GM12892 (cell line): ENCODE measurements at regions not wholly inside any gene's neighbourhood (a gene's known extent, or its start where the extent isn't known, plus 50 kb on each side); places are given as distances from the start of the nearest gene placed in this dataset.

Source experiments
- POLR2A ChIP-seq: IDR thresholded peaks from 2 replicates; pipeline ENCODE4 v1.6.1; 2011; ENCODE audit warnings: low read depth, low read length, control low read depth
- POLR2AphosphoS5 ChIP-seq: IDR thresholded peaks from 2 replicates; pipeline ENCODE4 v1.6.1; 2011; ENCODE audit warnings: low read depth, low read length, control low read depth

DNA sequence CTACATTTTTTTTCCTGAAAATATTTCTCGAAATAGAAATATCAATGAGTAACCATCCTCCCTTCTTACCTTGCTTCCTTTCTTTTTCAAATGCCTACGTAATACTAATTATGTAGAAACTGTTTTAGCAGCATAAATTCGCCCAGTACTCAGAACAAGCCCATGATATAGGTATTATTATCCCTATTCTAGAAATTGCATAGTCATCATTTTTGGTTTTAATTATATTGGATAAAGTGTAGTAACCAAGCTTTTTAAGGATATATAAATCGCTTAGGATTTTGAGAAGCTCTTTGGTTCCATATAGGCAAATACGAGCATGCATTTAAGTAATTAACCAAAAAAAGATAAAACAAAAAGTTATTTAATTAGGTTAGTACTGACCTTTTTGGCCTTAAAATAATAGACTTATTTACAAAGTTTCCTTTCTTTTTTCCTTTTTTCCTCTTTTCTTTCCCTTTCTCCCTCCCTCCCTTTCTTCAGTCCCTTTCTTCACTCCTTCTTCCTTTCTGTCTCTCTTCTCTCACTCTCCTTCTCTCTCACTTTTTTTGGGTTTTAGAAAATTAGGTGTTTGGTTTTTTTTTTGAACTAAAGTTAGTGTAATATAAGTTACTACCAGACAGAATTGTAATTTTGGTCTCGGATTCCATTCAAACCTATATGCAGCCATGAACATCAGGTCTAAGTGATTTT is 457.7 kb downstream of the RFPL4B start:
- TF ChIP-seq POLR2AphosphoS5 (no peak), POLR2A (no peak)
